AG10803 (cell line): ENCODE measurements at regions not wholly inside any gene's neighbourhood (a gene's known extent, or its start where the extent isn't known, plus 50 kb on each side); places are given as distances from the start of the nearest gene placed in this dataset.

ENCODE experiments used
- DNase-seq: peaks from one replicate; pipeline ENCODE4 v3.0.0; 2010; ENCODE audit warnings: low read depth
- H3K4me3 ChIP-seq: 2 replicates; pipeline ENCODE4 v1.5.1; 2011; ENCODE audit warnings: mild to moderate bottlenecking, low read length, control low read depth
- TF ChIP-seq, protein P1 (sequence below): conservative IDR thresholded peaks from 2 replicates; pipeline ENCODE4 v1.5.1; 2011; ENCODE audit warnings: mild to moderate bottlenecking, low read length, control low read depth, inconsistent platforms

DNA sequence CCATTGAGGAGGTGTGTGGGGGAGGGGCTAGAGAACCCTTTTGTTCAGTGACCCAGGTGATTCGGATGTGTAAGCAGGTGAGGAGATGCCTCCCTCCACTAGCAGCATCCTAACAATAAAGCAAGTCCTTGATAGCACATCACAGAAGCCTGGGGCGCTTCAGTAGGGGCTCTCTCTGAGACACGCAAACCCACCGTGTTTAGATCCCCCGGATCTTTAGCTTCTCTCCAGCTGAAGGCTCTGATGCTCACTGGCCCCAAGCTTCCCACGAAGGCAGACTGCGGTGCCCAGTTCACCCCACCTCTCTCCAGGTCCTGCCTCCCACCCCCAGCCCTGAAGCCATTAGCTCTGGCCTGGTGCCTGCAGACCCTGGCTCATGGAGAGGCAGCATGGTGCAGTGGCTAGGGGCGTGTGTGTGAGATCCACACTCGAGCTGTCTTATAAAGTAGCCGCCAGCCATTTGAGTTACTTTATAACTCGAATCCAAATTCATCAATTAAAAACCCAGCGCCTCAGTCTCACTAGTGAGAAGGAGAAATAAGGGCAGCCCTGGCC lies 204.7 kb upstream of the TNRC6C start:
- no peak for DNase-seq
- no peak overlapping the region for H3K4me3 ChIP-seq
- TF ChIP-seq, protein P1, sequence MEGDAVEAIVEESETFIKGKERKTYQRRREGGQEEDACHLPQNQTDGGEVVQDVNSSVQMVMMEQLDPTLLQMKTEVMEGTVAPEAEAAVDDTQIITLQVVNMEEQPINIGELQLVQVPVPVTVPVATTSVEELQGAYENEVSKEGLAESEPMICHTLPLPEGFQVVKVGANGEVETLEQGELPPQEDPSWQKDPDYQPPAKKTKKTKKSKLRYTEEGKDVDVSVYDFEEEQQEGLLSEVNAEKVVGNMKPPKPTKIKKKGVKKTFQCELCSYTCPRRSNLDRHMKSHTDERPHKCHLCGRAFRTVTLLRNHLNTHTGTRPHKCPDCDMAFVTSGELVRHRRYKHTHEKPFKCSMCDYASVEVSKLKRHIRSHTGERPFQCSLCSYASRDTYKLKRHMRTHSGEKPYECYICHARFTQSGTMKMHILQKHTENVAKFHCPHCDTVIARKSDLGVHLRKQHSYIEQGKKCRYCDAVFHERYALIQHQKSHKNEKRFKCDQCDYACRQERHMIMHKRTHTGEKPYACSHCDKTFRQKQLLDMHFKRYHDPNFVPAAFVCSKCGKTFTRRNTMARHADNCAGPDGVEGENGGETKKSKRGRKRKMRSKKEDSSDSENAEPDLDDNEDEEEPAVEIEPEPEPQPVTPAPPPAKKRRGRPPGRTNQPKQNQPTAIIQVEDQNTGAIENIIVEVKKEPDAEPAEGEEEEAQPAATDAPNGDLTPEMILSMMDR: no peak

DNA sequence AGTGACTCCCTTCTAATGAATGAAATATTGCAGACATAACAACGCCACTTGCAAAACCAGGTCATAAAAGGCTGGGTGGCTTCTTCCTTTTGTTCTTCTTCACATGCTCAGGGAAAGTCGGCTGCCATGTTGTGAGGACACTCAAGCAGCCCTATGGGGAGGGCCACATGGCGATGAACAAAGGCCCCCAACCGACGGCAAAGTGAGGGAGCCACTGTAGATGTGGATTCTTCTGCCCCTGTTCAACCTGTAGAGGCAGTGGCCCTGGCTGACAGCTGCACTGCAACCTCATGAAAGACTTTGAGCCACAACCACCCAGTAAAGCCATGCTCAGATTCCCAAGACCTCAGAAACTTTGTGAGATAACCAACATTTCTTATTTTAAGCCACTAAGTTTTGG lies 203.5 kb upstream of the TNRC6C start:
- DNase-seq: no peak
- TF ChIP-seq, protein P1: no peak
- H3K4me3 ChIP-seq: no peak overlapping the region

DNA sequence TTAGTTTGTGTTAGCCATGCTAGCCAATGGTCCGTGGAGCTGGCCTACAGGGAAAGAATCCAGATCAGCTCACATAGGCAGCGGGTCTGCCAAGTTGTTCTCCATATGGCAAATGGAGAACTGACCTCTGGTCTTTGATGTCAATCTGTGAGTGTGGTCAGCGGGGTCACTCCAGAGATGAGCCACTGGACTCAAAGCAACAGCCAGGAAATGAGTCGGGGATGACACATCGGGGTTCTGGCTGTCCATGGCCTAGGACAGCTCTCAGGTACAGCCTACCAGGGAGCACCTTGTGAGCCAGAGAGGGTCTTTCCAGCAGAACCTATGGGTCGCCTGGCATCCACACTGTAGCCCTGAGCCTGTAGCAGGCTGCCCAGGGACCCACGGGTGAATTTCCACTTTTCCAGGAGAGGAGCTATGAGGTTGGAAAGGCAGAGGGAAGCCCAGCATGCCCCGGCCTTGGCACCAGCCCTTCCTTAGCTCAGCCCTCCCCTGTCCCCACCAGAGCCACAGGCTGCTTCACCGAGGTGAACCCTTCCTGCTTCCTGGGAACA lies 203.0 kb upstream of the TNRC6C start:
- no peak overlapping the region for H3K4me3 ChIP-seq
- no peak for DNase-seq

GRCh38 chr17:77756028-77756427 lies 202.5 kb upstream of the TNRC6C start:
- H3K4me3 ChIP-seq: no peak overlapping the region
- TF ChIP-seq, protein P1: no peak
- DNase-seq: no peak

More for the DNA sequence above, 203.0 kb upstream of the TNRC6C start:
- TF ChIP-seq, protein P1: no peak

DNA sequence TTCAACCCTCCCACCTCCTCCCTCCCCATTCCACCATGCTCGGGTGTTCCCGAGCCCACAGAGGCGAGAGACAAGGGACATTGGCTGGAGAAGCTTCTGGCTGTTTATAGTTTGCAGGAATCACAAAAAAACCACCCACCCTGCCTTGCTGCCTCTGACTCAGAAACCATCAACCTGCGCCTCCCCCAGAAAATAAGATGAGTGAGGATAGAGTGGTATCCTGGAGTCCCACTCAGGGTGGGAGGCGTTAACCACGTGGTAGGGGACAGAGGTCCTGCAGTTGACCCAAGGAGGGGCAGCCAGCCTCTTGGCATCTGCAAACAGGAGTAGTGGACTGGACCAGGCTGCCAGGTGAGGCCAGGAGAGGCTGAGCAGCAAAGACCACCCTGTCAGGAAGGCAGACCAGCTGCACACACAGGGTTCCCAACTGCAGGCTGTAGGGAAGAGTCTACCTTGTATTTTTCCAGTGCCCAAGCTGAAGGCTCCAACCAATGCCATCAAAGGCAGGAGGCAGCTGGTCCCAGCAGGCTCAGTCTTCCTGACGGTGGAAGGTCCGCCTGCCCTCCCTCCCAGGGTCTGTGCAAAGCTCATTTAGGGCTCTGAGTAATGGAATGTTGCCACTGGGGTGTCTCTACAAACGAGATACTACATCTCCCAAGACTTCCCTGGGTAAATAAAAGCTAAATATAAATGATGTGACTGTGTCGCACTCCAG lies 201.5 kb upstream of the TNRC6C start:
- TF ChIP-seq, protein P1: no peak
- no peak for DNase-seq
- no peak overlapping the region for H3K4me3 ChIP-seq

DNA sequence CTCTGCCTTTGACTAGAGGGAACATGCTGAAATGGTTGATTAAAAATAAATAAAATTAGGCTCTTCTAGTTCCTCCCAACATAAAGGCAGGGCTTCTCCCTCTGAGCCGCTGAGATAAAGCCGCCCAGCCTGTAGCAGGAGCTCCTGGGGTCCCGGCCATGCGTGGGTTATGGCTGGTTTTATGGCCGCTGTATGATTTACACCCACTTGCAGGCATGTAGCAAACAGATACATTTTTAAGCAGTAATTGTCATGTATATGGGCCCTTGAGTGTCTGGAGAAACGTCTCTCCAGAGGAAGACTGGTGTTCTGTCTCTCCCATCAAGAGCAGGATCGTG lies 201.0 kb upstream of the TNRC6C start:
- TF ChIP-seq, protein P1: no peak
- DNase-seq: no peak
- H3K4me3 ChIP-seq: no peak overlapping the region

GRCh38 chr17:77763023-77763422 lies 195.5 kb upstream of the TNRC6C start:
- TF ChIP-seq, protein P1: no peak
- DNase-seq: no peak
- no peak overlapping the region for H3K4me3 ChIP-seq
